Activated B cell treated with CpG ODN at 0.5 μM for 24 hours (primary cell): ENCODE measurements at regions not wholly inside any gene's neighbourhood (a gene's known extent, or its start where the extent isn't known, plus 50 kb on each side); places are given as distances from the start of the nearest gene placed in this dataset.

Experiments
- ATAC-seq: fragments of 200-7000 bp; cut with Tn5 transposase; one replicate; pipeline ENCODE4 v1.10.0; 2021; ENCODE audit warnings: low read depth, mild to moderate bottlenecking, moderate library complexity
- CTCF ChIA-PET: fragments of 350-600 bp; sonication (Branson Sonifier 250); formaldehyde crosslinking; loops from one replicate; lab custom pipeline; 2021; ENCODE audit warnings: antibody characterized with exemption; lab: Charles Lee
- POLR2A ChIA-PET: fragments of 350-600 bp; sonication (Branson Sonifier 250); formaldehyde crosslinking; loops from one replicate; lab custom pipeline; 2021; ENCODE audit warnings: antibody characterized with exemption; lab: Charles Lee
- DNase-seq: peaks from one replicate; pipeline ENCODE4 v3.0.0; 2022
- H3K27ac Mint-ChIP-seq: one replicate; pipeline ENCODE4 v1.8.0; 2020; ENCODE audit warnings: mixed read lengths
- H3K27me3 Mint-ChIP-seq: one replicate; pipeline ENCODE4 v1.8.0; 2021; ENCODE audit warnings: mixed read lengths
- H3K36me3 Mint-ChIP-seq: one replicate; pipeline ENCODE4 v1.8.0; 2021; ENCODE audit warnings: low read depth, mixed read lengths
- H3K4me1 Mint-ChIP-seq: one replicate; pipeline ENCODE4 v1.8.0; 2021; ENCODE audit warnings: mixed read lengths
- H3K4me3 Mint-ChIP-seq: one replicate; pipeline ENCODE4 v1.8.0; 2020; ENCODE audit warnings: mild to moderate bottlenecking, mixed read lengths
- H3K9me3 Mint-ChIP-seq: one replicate; pipeline ENCODE4 v1.8.0; 2020; ENCODE audit warnings: mixed read lengths
- intact Hi-C: fragments of 100-400 bp; cut with micrococcal nuclease; formaldehyde crosslinking; loops from one replicate; pipeline ENCODE4 v1.15.1; 2024
- TF ChIP-seq, protein P1 (sequence below): fragments of 200-600 bp; IDR thresholded peaks from one replicate; pipeline ENCODE4 v1.8.0; 2022; ENCODE audit warnings: antibody characterized with exemption, mild to moderate bottlenecking

DNA sequence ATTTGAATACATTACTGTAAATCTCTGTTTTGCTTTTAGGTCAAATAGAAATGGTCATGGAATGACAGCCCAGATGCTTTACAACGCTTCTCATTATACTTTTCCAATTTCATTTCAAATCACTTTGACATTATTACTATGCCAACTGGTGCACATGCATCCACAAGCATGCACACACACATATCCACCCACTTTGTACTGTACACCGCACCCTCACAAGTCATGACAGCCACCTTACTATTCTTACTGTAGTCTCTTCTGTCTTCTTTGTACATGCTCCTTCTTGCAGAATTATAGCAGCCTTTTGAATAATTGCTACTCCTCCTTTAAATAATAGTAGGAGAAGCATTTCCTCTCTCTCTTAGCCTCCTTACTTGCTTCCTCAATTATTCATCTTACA lies 1361.4 kb downstream of the ROBO1 start:
- CTCF ChIA-PET = no interaction called here
- Mint-ChIP-seq H3K9me3 (no peaks in the 10 kb centered on the region), H3K36me3 (no peaks in the 10 kb centered on the region), H3K4me3 (no peak overlapping the region), H3K27ac (no peak overlapping the region), H3K27me3 (no peaks in the 10 kb centered on the region), H3K4me1 (no peaks in the 10 kb centered on the region)
- POLR2A ChIA-PET = no interaction called here
- intact Hi-C loops = no loop called here
- TF ChIP-seq, protein P1, sequence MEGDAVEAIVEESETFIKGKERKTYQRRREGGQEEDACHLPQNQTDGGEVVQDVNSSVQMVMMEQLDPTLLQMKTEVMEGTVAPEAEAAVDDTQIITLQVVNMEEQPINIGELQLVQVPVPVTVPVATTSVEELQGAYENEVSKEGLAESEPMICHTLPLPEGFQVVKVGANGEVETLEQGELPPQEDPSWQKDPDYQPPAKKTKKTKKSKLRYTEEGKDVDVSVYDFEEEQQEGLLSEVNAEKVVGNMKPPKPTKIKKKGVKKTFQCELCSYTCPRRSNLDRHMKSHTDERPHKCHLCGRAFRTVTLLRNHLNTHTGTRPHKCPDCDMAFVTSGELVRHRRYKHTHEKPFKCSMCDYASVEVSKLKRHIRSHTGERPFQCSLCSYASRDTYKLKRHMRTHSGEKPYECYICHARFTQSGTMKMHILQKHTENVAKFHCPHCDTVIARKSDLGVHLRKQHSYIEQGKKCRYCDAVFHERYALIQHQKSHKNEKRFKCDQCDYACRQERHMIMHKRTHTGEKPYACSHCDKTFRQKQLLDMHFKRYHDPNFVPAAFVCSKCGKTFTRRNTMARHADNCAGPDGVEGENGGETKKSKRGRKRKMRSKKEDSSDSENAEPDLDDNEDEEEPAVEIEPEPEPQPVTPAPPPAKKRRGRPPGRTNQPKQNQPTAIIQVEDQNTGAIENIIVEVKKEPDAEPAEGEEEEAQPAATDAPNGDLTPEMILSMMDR = no peak
- DNase-seq (no peak), ATAC-seq (no peak)

DNA sequence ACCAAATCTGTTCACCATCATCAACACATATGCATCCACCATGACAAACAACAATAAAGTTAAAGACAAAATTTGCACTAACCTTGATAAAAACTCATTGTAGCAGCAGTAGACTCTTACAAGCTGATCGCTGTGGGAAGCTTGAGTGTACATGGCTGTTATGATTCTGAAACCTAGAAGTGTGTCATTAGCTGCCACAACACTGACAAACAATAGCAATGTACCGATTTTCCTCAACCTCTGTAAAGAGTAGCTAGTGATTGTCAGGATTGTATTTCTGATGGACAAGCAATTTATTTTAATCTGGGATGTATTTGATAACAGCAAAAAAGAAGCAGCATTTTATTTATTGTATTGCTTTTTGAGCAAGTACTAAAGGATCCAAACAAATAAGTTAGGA lies 1357.7 kb downstream of the ROBO1 start:
- POLR2A ChIA-PET = no interaction called here
- no peak for ATAC-seq
- CTCF ChIA-PET = no interaction called here
- DNase-seq = no peak
- no peaks in the 10 kb centered on the region for H3K4me1 Mint-ChIP-seq
- H3K9me3 Mint-ChIP-seq = no peaks in the 10 kb centered on the region
- intact Hi-C loops = no loop called here
- H3K4me3 Mint-ChIP-seq = no peak overlapping the region
- H3K27me3 Mint-ChIP-seq = no peaks in the 10 kb centered on the region
- H3K36me3 Mint-ChIP-seq = no peaks in the 10 kb centered on the region
- no peak overlapping the region for H3K27ac Mint-ChIP-seq
- TF ChIP-seq, protein P1 = no peak

DNA sequence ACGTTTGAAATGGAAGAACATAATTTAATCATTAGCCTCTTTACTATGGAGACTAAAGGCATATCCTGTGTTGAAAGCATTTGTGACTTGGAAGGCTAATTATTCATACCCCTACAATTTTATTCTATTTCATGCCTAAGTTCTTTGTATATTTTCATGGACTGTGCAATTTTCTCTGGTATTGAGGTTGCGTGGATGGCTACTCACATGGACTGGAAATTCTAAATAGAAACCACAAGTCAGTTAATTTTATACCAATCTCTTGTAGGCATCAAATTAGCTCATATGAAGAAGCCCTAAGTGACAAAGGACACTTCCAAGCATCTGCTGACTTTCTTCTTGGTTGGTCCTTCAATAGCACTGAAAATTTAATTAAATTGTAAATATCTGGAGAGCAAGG lies 1353.5 kb downstream of the ROBO1 start:
- Mint-ChIP-seq H3K27me3 (no peaks in the 10 kb centered on the region), H3K4me3 (no peak overlapping the region), H3K27ac (no peak overlapping the region), H3K4me1 (no peaks in the 10 kb centered on the region), H3K9me3 (peaks cover 2% of the 10 kb centered on the region), H3K36me3 (no peaks in the 10 kb centered on the region)
- ChIA-PET CTCF (no interaction called here), POLR2A (no interaction called here)
- no peak for DNase-seq
- TF ChIP-seq, protein P1 = no peak
- no peak for ATAC-seq
- intact Hi-C loops = no loop called here

- POLR2A ChIA-PET = no interaction called here
- H3K9me3 Mint-ChIP-seq = peaks cover 2% of the 10 kb centered on the region
Measured at GRCh38 chr3:78420611-78421010, 1347.2 kb downstream of the ROBO1 start.

GRCh38 chr3:78421247-78421966 lies 1346.4 kb downstream of the ROBO1 start:
- POLR2A ChIA-PET = no interaction called here

More at GRCh38 chr3:78420611-78421010, 1347.2 kb downstream of the ROBO1 start:
- TF ChIP-seq, protein P1 = no peak
- intact Hi-C loops = no loop called here
- CTCF ChIA-PET = no interaction called here
- no peak for ATAC-seq
- Mint-ChIP-seq H3K36me3 (no peaks in the 10 kb centered on the region), H3K4me3 (no peak overlapping the region), H3K27me3 (no peaks in the 10 kb centered on the region), H3K27ac (no peak overlapping the region), H3K4me1 (no peaks in the 10 kb centered on the region)
- DNase-seq = no peak

More at GRCh38 chr3:78421247-78421966, 1346.4 kb downstream of the ROBO1 start:
- CTCF ChIA-PET = no interaction called here
- TF ChIP-seq, protein P1 = no peak
- ATAC-seq (no peak), DNase-seq (no peak)
- no peaks in the 10 kb centered on the region for H3K36me3 Mint-ChIP-seq
- H3K9me3 Mint-ChIP-seq = peaks cover 2% of the 10 kb centered on the region
- H3K27me3 Mint-ChIP-seq = no peaks in the 10 kb centered on the region
- no peaks in the 10 kb centered on the region for H3K4me1 Mint-ChIP-seq
- no peak overlapping the region for H3K4me3 Mint-ChIP-seq
- intact Hi-C loops = no loop called here
- H3K27ac Mint-ChIP-seq = no peak overlapping the region
